ENCODE measurements at regions not wholly inside any gene's neighbourhood (a gene's known extent, or its start where the extent isn't known, plus 50 kb on each side); places are given as distances from the start of the nearest gene placed in this dataset.

- no peak for TF ChIP-seq GATA2 (IDR thresholded peaks at IDR 0.05; ENCODE audit: low read depth, low read length)
- no peak for TF ChIP-seq GATA3 (IDR thresholded peaks at IDR 0.05; ENCODE audit: low read depth, low read length)
Measured at GRCh38 chr3:44175070-44175469, 66.6 kb upstream of the TOPAZ1 start.

Measured in SH-SY5Y (cell line).